GM23338 (cell line): ENCODE measurements at regions not wholly inside any gene's neighbourhood (a gene's known extent, or its start where the extent isn't known, plus 50 kb on each side); places are given as distances from the start of the nearest gene placed in this dataset.
A peak's percentile ranks its signal among the peaks of the same experiment; 100 is the strongest.

Experiments
- ATAC-seq: fragments of 200-7000 bp; cut with Tn5 transposase; 3 replicates; pipeline ENCODE4 v1.9.1; 2020
- DNase-seq: peaks from one replicate; pipeline ENCODE4 v3.0.0-alpha.2; 2015; ENCODE audit warnings: low spot score
- H2AFZ ChIP-seq: fragments of 200-600 bp; sonication (generic); 2 replicates; pipeline ENCODE4 v1.8.0; 2016; ENCODE audit warnings: antibody characterized with exemption, mild to moderate bottlenecking, moderate library complexity
- H3F3A ChIP-seq: fragments of 200-600 bp; sonication (generic); replicated peaks from 2 replicates; pipeline ENCODE4 v1.8.0; 2017; ENCODE audit warnings: antibody characterized with exemption, mixed run types, low read depth
- H3K27ac ChIP-seq: fragments of 200-600 bp; sonication (generic); 2 replicates; pipeline ENCODE4 v1.6.1; 2016; ENCODE audit warnings: low read depth
- H3K27me3 ChIP-seq: fragments of 200-600 bp; sonication (generic); 2 replicates; pipeline ENCODE4 v1.8.0; 2016; ENCODE audit warnings: mild to moderate bottlenecking, mixed run types, moderate library complexity; ENCODE audit not compliant: insufficient read depth
- H3K36me3 ChIP-seq: fragments of 200-600 bp; sonication (generic); 2 replicates; pipeline ENCODE4 v1.8.0; 2016; ENCODE audit warnings: mild to moderate bottlenecking; ENCODE audit not compliant: insufficient read depth
- H3K4me1 ChIP-seq: fragments of 200-600 bp; sonication (generic); 2 replicates; pipeline ENCODE4 v1.8.0; 2016; ENCODE audit warnings: mild to moderate bottlenecking, moderate library complexity; ENCODE audit not compliant: insufficient read depth
- H3K4me2 ChIP-seq: fragments of 200-600 bp; sonication (generic); 2 replicates; pipeline ENCODE4 v1.7.1; 2017; ENCODE audit warnings: mixed run types
- H3K4me3 ChIP-seq: fragments of 200-600 bp; sonication (generic); 2 replicates; pipeline ENCODE4 v1.6.1; 2016; ENCODE audit warnings: mixed run types
- H3K79me2 ChIP-seq: fragments of 200-600 bp; sonication (generic); replicated peaks from 2 replicates; pipeline ENCODE4 v1.8.0; 2017; ENCODE audit warnings: mild to moderate bottlenecking; ENCODE audit not compliant: insufficient read depth
- H3K9me2 ChIP-seq: fragments of 200-600 bp; sonication (generic); 2 replicates; pipeline ENCODE4 v1.8.0; 2017; ENCODE audit not compliant: insufficient read depth
- H4K20me1 ChIP-seq: fragments of 200-600 bp; sonication (generic); replicated peaks from 2 replicates; pipeline ENCODE4 v1.8.0; 2017; ENCODE audit warnings: mild to moderate bottlenecking; ENCODE audit not compliant: insufficient read depth
- H3K27ac Mint-ChIP-seq: 2 replicates; pipeline ENCODE4 v1.8.0; 2020; ENCODE audit warnings: inconsistent platforms, mild to moderate bottlenecking, moderate library complexity, mixed read lengths
- H3K27me3 Mint-ChIP-seq: 3 replicates; pipeline ENCODE4 v1.8.0; 2022; ENCODE audit warnings: low read depth, mild to moderate bottlenecking, moderate library complexity, mixed read lengths, inconsistent platforms; ENCODE audit not compliant: insufficient read depth, poor library complexity
- H3K36me3 Mint-ChIP-seq: 3 replicates; pipeline ENCODE4 v1.8.0; 2021; ENCODE audit warnings: low read depth, mild to moderate bottlenecking, inconsistent platforms, moderate library complexity, mixed read lengths
- H3K4me1 Mint-ChIP-seq: 3 replicates; pipeline ENCODE4 v1.8.0; 2020; ENCODE audit warnings: mild to moderate bottlenecking, inconsistent platforms, mixed read lengths
- H3K4me3 Mint-ChIP-seq: 3 replicates; pipeline ENCODE4 v1.8.0; 2021; ENCODE audit warnings: moderate library complexity, mild to moderate bottlenecking, inconsistent platforms, mixed read lengths
- H3K9me3 Mint-ChIP-seq: 3 replicates; pipeline ENCODE4 v1.8.0; 2020; ENCODE audit warnings: moderate library complexity, mild to moderate bottlenecking, inconsistent platforms, mixed read lengths
- CREB1 ChIP-seq: fragments of 250-450 bp; sonication (Bioruptor Pico); IDR thresholded peaks from 2 replicates; pipeline ENCODE4 v1.5.0; 2020; ENCODE audit warnings: low read depth, mild to moderate bottlenecking, moderate library complexity
- CTCF ChIP-seq, 2 experiments: fragments of 200-600 bp in 1 of 2; sonication (generic) in 1 of 2; conservative IDR thresholded peaks; 2 replicates each; pipeline versions ENCODE4 v1.5.1 to v1.6.1; 2016 to 2017; ENCODE audit warnings: antibody characterized with exemption in 2 of 2, low read depth in 2 of 2, mild to moderate bottlenecking in 2 of 2, moderate library complexity in 1 of 2
- ETS1 ChIP-seq: IDR thresholded peaks from 2 replicates; pipeline ENCODE4 v1.6.1; 2016; ENCODE audit warnings: antibody characterized with exemption
- EZH2 ChIP-seq: fragments of 200-600 bp; sonication (generic); IDR thresholded peaks from one replicate; pipeline ENCODE4 v1.8.0; 2017; ENCODE audit warnings: antibody characterized with exemption, mild to moderate bottlenecking, low read depth; ENCODE audit not compliant: unreplicated experiment
- EZH2phosphoT487 ChIP-seq: fragments of 200-600 bp; sonication (generic); IDR thresholded peaks from one replicate; pipeline ENCODE4 v1.8.1; 2018; ENCODE audit warnings: antibody characterized with exemption; ENCODE audit not compliant: unreplicated experiment
- JUNB ChIP-seq: IDR thresholded peaks from one replicate; pipeline ENCODE4 v1.6.1; 2016; ENCODE audit warnings: antibody characterized with exemption; ENCODE audit not compliant: unreplicated experiment
- NANOG ChIP-seq: IDR thresholded peaks from 2 replicates; pipeline ENCODE4 v1.6.1; 2016; ENCODE audit warnings: antibody characterized with exemption, borderline replicate concordance
- POLR2AphosphoS5 ChIP-seq: IDR thresholded peaks from 2 replicates; pipeline ENCODE4 v1.6.1; 2016; ENCODE audit warnings: antibody characterized with exemption, low read depth
- REST ChIP-seq: IDR thresholded peaks from one replicate; pipeline ENCODE4 v1.6.1; 2018; ENCODE audit warnings: antibody characterized with exemption; ENCODE audit not compliant: unreplicated experiment
- STAT1 ChIP-seq: IDR thresholded peaks from one replicate; pipeline ENCODE4 v1.6.1; 2016; ENCODE audit warnings: antibody characterized with exemption; ENCODE audit not compliant: unreplicated experiment
- ZNF114 ChIP-seq: fragments of 250-450 bp; sonication (Bioruptor Pico); IDR thresholded peaks from 2 replicates; pipeline ENCODE4 v1.5.0; 2020; ENCODE audit warnings: mild to moderate bottlenecking, moderate library complexity
- ZNF331 ChIP-seq: fragments of 250-450 bp; sonication (Bioruptor Pico); IDR thresholded peaks from 2 replicates; pipeline ENCODE4 v1.5.0; 2020; ENCODE audit warnings: low read depth, mild to moderate bottlenecking, moderate library complexity

GRCh38 chr4:187127456-187127855, 403.8 kb upstream of the FAT1 start (continued):
- TF ChIP-seq REST = no peak
- TF ChIP-seq ZNF331 (CRISPR knock-in tag) = no peak
- TF ChIP-seq NANOG = no peak

DNA sequence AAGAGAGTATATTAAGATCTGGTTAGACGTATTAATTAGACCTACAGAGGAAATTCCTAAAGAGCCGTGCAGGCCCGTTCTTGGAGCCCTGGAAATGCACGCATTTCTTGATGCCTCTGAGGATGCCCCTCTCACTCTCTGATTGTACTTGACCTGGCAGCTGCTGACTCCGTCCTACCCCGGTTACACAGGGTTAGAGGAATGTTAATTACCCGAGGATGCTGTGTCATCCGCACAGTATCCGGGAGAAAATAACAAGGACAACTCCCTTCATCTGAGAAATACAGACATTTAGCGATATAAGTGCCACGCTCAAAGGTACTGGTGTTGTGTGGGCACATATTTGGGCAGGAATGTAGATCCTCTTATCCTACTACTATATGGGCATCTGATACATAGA, 404.6 kb upstream of the FAT1 start:
- Mint-ChIP-seq H3K4me1 (no peaks in the 10 kb centered on the region), H3K27ac (no peak overlapping the region; the same call in 1 of the 2 replicates), H3K36me3 (no peaks in the 10 kb centered on the region), H3K9me3 (no peaks in the 10 kb centered on the region), H3K4me3 (no peak overlapping the region), H3K27me3 (no peaks in the 10 kb centered on the region)
- H3K4me2 ChIP-seq = no peak overlapping the region
- no peaks in the 10 kb centered on the region for H3K9me2 ChIP-seq
- no peaks in the 10 kb centered on the region for H3K79me2 ChIP-seq
- no peaks in the 10 kb centered on the region for H3K27me3 ChIP-seq
- no peaks in the 10 kb centered on the region for H3F3A ChIP-seq
- H4K20me1 ChIP-seq = no peaks in the 10 kb centered on the region
- H3K4me3 ChIP-seq = no peak overlapping the region
- H2AFZ ChIP-seq = no peak overlapping the region
- DNase-seq (no peak), ATAC-seq (peak; percentile 32; the same call in 1 of the 3 replicates)
- H3K27ac ChIP-seq = no peak overlapping the region
- no peaks in the 10 kb centered on the region for H3K4me1 ChIP-seq
- no peaks in the 10 kb centered on the region for H3K36me3 ChIP-seq
- TF ChIP-seq CREB1 = no peak
- TF ChIP-seq POLR2AphosphoS5 = no peak
- no peak for TF ChIP-seq EZH2phosphoT487
- TF ChIP-seq REST = no peak
- TF ChIP-seq CTCF (conservative IDR thresholded peaks at IDR 0.05; ENCODE audit: low read depth in 2 of 2) = no peak
- no peak for TF ChIP-seq JUNB
- TF ChIP-seq EZH2 = no peak
- no peak for TF ChIP-seq NANOG
- TF ChIP-seq ZNF331 (CRISPR knock-in tag) = no peak
- TF ChIP-seq ZNF114 = no peak
- no peak for TF ChIP-seq STAT1
- no peak for TF ChIP-seq ETS1
